ENCODE measurements at regions not wholly inside any gene's neighbourhood (a gene's known extent, or its start where the extent isn't known, plus 50 kb on each side); places are given as distances from the start of the nearest gene placed in this dataset.

GRCh38 chr3:27040674-27041073 lies 328.5 kb downstream of the NEK10 start:
- TF ChIP-seq POLR2A (IDR thresholded peaks at IDR 0.05): no peak
- TF ChIP-seq CTCF (IDR thresholded peaks at IDR 0.05 in 8 of 11, conservative IDR thresholded peaks at IDR 0.05 in 3 of 11): no peak
- TF ChIP-seq POLR2AphosphoS5 (IDR thresholded peaks at IDR 0.05): no peak
